Myocyte (in vitro differentiated cells): ENCODE measurements at regions not wholly inside any gene's neighbourhood (a gene's known extent, or its start where the extent isn't known, plus 50 kb on each side); places are given as distances from the start of the nearest gene placed in this dataset.
A peak's percentile ranks its signal among the peaks of the same experiment; 100 is the strongest.

Source experiments
- DNase-seq: peaks from one replicate; pipeline ENCODE4 v3.0.0-alpha.2; 2012; ENCODE audit warnings: low read depth

DNA sequence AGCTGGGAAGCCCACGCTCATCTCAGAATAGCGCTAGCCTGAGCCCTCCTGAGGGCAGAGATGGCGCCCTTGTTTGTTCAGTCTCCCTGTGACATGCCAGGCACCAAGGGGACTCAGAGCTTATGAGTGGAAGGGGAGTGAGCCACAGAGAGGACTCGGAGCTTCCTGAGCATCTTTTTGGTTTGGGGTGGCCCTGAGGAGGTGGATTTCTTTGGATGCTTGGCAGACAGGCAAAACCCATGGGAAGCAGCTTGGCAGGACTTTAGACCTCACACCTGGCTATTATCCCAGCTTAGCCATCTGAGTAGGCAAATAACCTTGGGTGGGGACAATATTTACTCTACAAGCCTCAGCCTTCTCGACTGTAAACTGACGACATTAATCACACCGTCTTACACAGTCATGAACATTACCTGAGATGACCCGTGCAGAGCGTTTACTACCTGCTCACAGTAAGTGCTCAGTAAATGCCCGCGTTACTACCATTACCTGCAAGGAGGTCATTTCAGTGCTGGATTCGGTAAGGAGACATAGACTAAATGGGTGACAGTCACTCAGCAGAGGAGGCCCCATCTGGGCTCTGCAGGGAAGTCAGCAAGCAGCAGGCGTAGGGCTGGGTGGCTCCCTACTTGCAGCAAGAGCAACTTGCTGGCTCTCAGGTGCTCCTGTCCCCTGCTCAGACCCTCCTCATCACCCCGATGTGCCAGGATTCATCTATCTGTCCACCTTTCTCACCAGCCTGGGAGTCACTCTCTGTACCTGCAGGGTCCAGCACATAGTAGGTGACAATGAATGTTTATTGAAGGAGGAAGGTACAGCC lies 54.9 kb downstream of the KLHDC7A start:
- no peak for DNase-seq

- DNase-seq = no peak
Observed at GRCh38 chr1:18536356-18536755, 55.6 kb downstream of the KLHDC7A start.

GRCh38 chr1:18536915-18537314 lies 56.2 kb downstream of the KLHDC7A start:
- no peak for DNase-seq

- no peak for DNase-seq
Observed at GRCh38 chr1:18537386-18538306, 56.9 kb downstream of the KLHDC7A start.

- DNase-seq = no peak
Observed at GRCh38 chr1:18539171-18539570, 58.4 kb downstream of the KLHDC7A start.

- DNase-seq = no peak
Observed at GRCh38 chr1:18540136-18540765, 59.5 kb downstream of the KLHDC7A start.

DNA sequence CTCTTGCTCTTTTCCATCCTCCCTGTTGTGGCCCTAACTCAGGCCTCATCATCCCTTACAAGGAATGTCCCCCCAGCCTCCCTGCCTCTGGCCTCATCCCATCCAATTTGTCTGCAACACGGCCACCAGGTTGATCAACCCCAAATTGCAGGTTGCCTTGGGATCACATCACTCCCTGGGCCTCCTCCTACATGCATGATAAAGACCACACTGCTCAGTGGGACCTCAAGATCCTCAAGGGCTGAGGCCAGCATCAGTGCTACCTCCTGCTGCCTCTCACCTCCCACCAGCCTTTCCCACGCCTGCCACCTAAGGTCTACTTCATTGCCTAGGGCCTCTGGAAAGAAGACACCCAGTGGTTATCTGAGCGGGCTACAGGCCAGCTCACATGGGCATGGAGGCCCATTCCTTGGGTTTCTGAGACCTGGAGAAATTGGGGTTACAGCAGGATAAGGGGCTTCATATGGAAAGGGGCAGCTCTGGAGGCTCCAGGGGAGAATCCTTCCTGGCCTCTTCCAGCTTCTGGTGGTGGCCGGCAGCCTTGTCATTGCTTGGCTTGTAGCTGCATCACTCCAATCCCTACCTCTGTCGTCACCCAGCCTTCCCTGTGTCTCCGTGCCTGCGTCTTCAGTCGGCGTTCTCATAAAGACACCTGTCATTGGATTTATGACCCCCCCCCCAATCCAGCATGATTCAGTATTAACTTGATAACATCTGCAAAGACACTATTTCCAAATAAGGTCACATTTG lies 60.5 kb downstream of the KLHDC7A start:
- DNase-seq = no peak

DNA sequence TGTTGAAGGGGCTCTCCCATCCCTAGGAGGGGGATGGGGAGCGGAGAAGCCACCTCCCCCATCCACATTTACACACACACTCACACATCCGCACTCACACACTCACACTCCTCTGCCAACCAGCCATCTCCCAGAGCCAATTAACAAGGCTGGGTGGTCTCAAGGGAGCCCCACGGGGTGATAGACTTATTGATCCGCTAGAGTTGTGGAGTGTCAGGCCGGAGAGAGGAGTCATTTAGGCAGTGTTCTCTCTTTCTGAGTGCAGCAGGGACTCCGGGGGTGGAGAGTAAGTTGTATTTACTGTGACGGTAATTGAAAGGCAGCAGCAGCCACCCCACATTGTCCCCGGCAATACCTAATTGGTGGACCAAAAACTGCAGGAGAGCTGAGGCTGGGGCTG lies 61.6 kb downstream of the KLHDC7A start:
- no peak for DNase-seq

GRCh38 chr1:18546026-18546425 lies 65.3 kb downstream of the KLHDC7A start:
- no peak for DNase-seq

GRCh38 chr1:18547460-18547859 lies 66.7 kb downstream of the KLHDC7A start:
- no peak for DNase-seq

- DNase-seq = no peak
Observed at GRCh38 chr1:18548643-18549042, 67.9 kb downstream of the KLHDC7A start.

- no peak for DNase-seq
Observed at GRCh38 chr1:18549106-18549505, 68.4 kb downstream of the KLHDC7A start.

DNA sequence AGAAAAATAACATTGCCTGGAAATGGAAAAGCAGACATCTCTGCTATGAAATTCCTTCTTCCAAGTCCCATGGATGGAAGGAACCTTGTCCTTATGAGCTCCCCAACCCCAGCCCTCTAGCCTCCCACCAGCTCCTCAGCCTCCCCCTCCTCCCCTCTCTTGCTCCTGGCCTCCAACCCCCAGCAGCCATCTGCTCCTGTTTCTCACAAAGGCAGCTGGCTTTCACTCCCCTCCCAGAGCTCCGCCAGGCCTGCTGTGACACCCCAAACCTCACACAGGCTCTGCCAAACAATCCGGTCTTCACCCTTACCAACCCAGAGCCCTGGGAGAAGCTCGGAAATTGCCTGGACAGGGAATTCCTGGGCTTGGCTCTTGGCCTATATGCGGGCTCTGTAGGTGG lies 69.2 kb downstream of the KLHDC7A start:
- DNase-seq = peak; percentile 2

DNA sequence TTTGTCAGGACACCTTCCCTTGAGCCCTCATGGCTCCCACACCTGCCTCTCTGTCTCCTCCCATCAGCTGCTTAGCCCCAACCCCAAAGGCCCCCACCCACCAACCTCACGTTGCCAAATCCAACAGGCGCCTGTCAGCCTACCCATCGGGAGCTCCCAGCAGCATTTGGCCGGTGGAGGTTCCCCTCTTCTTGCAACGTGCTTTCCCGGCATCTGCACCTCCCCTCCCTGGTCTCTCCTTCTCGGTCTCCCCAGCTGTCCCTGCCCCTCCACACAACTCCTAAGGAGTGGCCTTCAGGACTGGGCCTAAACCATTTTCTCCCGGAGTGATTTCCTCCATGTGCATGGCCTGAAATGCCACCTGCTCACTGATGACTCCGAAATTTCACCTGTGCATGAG lies 71.9 kb downstream of the KLHDC7A start:
- no peak for DNase-seq

GRCh38 chr1:18553388-18553787 lies 72.7 kb downstream of the KLHDC7A start:
- DNase-seq = no peak

- DNase-seq = no peak
Observed at GRCh38 chr1:18554099-18554498, 73.4 kb downstream of the KLHDC7A start.

DNA sequence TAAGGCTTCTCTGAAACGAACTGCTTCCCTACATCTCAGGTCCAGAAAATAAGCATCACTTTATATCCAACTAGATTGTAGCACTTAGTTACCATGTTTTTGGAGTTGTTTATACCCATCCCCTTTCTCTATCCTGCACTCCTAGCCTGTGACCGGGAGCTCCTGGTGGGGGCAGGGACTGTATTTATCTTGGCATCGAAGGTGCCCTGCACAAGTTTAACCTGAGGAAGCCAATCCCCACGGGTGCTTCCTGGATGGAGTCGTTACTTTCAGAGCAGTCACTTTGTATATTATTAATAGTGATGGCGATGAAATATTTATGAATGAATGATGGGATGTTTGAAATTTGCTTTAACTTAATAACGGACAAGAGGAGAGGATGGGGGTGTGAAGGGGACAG lies 73.9 kb downstream of the KLHDC7A start:
- no peak for DNase-seq

DNA sequence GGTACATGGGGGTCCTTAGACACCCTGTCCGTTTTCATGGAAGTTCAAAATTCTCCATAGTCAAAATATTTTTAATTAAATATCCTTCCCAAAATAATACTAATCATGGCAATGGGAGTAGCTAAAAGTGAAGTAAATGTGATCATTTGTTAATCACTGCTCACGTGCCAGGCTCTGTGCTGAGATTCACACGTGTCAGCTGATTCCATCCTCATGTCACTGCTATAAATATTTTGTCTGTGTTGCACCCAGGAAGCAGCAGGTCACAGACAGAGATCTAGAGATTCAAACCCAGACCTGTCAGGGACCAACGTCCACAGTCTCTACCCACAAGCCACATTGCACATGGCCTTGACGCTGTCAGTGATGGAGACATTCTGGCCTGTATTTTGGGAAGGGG lies 74.3 kb downstream of the KLHDC7A start:
- no peak for DNase-seq

DNA sequence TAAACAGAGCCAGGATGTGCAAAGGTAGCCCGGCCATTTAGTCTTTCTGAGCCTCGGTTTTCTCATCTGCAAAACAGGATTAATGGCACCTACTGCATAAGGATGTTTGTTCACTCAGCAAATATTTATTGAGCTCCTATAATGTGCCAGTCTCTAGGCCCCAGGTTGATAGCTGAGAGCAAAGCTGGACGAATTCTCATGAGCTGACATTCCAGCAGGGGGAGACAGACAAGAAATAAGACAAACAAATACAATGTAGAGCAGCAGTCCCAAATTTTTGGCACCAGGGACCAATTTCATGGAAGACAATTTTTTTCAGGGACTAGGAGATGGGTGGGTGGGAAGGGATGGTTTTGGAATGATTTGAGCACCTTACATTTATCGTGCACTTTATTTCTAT lies 74.3 kb upstream of the PAX7 start:
- peak; percentile 15 for DNase-seq

DNA sequence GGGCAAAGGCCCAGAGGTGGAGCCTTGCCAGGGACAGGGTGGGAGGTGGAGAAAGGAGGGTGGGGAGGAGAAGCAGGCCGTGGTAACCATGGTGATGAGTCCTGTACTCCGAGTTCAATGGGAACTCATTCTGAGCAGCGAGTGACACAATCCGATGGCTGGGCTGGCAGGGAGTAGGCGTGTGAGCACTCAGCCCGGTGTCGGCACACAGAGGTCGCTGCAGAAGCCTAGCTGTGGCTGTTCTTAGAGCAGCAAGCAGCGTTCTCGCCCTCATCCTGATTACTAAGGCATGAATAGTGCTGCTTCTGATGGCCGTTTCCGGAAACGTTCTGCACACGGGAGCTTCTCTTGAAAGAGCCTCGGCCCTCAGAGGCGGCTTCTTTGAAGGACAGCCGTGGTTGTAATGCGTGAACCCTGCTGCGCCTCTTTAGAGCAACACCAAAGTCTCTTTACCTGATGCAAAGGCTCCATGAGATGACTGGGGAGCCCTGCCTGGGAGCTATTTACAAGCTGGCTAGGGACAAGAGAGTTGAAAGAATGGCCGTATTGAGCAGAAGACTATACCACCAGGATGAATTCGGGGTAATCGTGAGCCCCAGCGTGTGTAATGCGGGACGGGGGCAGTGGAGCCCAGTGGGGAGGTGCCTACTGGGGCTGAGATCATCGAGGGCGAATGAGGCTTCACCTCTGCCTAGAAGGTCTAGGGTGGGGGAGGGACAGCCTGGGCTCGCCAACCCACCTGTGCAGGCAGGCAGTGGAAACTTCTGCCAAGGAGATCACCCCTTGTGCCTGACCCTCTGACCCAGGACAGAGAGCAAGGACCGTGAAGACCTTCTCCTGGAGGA lies 72.8 kb upstream of the PAX7 start:
- DNase-seq = no peak
